ENCODE measurements at regions not wholly inside any gene's neighbourhood (a gene's known extent, or its start where the extent isn't known, plus 50 kb on each side); places are given as distances from the start of the nearest gene placed in this dataset.

DNA sequence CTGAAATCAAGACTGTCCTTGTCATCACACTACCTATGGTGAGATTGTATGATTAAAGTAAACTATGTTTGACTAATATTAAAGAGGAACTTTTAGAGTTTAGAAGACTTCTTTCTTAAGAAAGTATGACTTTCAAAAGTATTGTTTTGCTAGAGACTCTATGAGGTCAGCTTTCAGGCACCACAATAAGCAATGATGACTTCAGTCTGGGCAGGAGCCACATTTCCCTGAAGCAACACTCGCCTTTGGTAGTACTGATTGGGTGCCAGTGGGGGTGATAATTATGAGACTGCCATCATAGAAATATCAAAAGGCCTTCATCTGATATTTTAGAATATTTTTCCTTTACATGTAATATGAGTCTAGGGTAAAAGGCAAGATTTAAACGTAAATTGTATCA, 212.6 kb downstream of the DTHD1 start:
- DNase-seq: no peak

DNA sequence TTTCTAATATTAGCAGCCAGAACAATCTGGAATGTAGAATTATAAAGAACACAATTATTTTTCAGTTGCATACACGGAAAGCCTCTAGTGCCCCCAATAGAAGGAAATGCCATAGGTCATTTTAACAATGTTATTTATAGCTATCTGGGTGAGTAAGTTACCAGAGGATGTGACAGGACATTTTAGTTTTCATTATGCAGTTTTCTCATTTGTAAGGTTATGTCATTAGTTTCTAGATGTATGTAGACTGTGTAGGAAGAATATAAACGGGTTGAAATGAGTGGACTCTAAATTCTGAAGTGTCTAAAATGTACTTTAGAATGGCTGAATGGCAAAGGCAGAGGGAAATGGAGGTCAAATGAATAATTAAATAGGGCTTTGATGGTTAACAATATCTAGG, 213.3 kb downstream of the DTHD1 start:
- no peak for DNase-seq

DNA sequence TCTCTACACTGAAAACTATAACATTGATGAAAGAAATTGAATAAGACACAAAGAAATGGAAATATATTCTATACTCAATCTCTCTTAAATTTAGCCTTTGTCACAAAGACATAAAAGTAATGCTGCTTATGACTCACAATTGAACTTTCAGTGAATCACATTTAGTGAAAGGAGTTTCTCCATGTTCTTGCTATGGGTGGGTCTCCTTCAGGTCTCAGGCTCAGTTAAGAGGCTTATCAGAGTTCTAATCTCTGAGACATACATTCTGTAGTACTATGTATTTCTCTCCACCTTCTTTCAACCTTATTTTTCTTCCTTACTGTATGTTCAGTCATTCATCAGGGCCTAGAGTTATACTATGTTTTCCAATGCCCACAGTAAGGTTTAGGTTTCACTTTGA, 220.9 kb downstream of the DTHD1 start:
- DNase-seq: no peak

DNA sequence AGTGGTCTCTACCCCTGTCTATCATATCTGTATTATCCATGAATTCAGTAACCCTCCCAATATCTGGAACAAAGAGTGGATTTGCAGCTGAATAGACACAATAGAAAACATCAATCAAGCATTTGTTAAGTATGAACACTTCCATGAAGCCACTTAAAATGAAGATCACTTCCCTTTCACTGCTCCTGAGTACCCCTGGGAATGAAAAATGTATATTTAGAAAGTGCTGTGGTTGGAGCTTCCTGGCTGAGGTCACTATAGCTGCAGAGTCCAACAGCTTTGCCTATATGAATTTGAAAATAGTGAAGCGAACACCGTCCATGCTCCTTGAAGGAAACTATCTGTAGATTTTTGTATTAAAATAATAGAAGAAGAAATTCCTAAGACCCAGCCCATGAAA, 227.0 kb downstream of the DTHD1 start:
- no peak for DNase-seq

DNA sequence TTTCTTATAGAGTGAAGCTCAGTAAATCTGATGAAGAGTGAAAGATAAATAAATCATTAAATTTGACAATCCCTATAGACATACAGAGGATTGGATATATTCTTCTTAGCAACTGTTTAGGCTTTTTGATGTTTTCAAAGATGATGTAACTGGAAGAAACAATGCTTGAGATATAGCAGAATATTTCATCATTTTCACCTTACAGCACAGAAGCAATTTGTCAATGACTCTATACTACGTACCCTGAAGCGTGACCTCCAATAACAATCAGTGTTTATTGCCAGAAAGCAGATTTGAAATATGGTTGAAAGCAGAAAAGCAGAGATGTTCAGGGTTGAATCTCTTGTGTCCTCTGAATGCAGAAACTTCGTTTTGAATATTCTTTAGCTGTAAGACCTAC, 228.4 kb downstream of the DTHD1 start:
- DNase-seq: no peak

DNA sequence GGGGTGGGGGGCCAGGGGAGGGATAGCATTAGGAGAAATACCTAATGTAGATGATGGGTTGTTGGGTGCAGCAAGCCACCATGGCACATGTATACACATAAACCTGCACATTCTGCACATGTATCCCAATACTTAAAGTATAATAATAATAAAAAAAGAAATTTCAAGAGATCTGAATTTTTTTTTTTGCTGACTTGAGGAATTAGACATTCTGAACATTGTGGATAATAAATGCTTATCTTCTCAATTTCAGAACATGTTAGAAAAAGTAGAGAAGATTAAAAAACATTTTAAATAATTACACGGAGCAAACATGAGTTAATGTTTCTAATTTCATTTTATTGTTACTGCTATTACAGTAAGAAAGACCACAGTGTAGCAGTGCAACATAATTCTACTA, 230.4 kb downstream of the DTHD1 start:
- no peak for DNase-seq

DNA sequence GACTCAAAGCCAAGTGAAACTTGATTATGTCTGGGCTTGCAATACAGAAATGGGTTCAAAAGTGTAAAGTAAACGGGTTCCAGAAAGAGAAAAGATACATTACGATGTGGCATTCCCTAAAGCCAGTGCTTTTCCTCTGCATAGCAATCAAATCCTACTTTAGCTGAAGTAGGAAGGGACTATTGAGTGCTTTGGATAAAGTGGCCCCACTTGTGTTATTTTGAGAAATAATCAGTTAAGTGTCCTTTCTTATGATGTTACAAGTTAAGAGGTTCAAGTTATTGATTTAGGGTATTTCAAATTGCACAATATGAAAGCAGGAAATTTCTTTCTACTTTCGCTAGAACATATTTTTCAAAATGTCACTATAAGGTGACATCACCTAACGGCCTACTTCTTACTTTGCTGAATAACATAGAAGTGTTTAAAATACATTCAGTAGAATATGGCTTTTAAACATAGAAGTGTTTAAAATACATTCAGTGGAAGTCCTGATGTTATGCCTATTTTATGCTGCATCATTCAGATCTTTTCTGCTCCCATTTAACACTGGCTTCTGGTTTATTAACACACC, 235.2 kb downstream of the DTHD1 start:
- no peak for DNase-seq

DNA sequence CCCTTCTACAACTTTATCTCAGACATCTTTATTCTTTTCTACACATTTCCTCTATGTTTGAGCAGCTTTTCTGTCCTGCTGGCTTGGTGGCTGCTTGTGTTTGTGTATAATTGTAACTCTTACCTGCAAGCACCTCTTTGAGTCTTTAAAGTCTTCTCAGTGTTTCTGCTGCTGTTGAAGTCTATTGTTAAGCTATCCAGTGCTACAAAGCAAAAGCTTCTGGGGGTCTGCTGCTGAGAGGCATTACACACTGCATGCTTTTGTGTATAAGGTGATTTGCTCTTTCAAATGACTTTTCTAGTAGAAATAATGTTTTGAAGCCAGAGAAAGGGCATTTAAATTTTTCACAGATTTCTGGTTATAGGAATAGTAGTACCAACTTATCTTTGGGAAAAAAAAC, 241.8 kb downstream of the DTHD1 start:
- DNase-seq: no peak

DNA sequence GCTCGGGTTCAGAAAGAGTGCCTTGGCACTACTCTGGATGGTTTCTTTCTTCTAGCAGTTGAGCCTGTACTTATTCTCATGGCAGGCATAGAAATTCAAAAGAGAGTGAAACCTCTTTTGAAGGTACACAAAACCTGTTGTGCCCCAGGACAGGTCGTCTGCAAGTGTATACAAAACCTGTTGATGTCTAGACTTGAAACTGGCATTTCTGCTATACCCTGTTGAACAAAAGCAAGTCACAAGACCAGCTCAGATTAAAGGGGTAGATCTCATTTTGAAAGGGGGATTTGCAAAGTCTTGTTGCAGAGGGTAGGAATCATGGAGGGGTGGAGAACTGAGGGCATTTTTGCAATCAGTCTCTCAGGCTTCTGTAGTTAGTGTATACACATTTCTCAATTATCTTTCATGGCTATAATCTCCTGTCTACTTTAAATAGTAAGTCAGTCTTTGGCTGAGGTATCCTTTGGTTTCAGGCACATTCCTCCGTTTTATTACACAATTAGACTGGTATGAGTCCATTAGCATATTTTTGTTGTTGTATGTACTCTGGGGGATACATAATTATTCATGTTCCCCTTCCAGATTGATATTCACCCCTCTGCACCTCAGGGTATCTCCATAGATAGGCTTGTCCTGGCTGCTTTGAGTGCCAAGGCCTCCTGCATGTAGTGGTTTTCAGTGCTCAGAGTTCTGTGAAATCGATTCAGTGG, 251.4 kb downstream of the DTHD1 start:
- DNase-seq: no peak

DNA sequence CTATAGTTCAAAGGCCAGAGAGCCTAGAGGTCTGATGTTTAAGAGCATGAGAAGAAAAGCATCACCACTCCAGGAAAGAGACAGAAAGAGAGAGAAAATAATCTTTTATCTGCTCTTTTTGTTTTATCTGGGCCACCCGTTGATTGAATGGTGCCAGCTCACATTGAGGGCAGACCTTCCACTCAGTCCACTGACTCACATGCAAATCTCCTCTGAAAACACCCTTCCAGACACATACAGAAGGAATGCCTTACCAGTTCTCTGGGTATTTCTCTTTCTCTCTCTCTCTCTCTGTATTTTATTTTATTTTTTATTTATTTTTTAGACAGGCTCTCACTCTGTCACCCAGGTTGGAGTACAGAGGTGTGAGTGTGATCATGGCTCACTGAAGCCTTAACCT, 252.5 kb downstream of the DTHD1 start:
- no peak for DNase-seq

DNA sequence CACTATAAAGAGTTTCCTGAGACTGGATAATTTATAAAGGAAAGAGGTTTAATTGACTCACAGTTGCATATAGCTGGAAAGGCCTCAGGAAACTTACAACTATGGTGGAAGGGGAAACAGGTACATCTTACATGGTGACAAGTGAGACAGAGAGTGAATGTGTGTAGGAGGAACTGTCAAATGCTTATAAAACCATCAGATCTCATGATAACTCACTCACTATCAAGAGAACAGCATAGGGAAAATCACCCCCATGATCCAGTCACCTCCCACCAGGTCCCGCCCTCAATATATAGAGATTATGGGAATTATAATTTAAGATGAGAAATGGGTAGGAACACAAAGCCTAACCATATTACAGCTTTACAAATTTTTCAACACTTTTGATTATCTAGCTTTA, 266.0 kb downstream of the DTHD1 start:
- no peak for DNase-seq

DNA sequence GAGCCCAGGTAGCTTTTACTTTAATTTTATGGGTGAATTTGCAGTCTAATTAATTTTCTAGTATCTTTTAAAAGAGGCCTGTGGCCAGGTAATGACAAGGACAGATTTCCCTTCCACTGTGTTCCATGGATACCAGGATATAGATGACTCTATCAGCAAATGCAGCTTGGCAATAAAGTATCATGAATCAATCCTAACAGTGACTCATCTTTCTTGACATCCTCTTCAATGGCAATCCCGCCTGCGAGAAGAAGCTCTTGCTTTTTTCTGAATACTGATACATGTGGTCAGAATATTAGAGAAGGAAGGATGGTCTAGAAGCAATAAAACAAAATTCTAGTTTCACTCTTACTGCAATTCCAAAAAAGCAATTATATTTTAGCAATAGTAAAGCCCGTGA, 267.8 kb downstream of the DTHD1 start:
- DNase-seq: no peak

DNA sequence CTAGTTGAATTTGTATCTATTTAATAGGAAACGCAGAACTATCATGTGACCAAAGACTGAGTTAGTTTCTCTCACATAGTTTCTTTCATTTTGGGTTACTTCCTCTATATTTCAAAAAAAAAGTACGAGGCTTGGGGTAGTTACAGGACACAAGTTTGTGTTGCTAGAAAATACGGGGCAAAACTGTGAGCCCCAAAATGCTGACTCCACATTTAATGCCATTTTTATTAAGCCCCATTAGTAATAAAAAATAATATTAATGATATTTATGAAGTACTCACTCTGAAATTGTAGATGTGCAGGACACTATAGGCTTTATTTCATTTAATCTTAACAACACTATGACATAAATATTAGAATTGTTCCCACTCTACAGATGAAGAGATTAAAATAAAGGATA, 268.6 kb downstream of the DTHD1 start:
- DNase-seq: no peak

DNA sequence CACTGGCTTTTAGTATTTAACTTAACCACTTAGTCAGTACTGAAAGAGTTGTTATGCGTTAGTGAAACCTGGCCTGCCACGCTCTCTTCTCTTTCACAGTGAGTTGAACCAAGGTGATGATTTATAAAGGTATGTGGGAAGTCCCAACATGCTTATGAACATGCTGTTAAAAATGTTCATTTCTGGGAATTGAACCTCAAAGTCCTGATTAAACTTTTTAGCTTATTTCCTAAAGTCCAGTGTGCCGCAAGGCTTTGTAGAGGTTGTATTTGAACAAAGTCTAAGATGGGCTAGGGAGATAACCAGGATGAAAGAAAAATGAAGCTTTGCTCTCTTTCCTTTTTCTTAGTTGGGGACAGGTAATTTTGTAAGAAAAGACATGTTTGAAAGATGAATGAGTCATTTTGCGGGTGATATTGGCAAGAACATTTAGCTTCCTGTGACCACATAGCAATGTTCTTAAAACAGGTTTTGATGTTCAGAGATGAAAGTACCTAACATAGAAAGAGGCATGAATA, 270.3 kb downstream of the DTHD1 start:
- no peak for DNase-seq

DNA sequence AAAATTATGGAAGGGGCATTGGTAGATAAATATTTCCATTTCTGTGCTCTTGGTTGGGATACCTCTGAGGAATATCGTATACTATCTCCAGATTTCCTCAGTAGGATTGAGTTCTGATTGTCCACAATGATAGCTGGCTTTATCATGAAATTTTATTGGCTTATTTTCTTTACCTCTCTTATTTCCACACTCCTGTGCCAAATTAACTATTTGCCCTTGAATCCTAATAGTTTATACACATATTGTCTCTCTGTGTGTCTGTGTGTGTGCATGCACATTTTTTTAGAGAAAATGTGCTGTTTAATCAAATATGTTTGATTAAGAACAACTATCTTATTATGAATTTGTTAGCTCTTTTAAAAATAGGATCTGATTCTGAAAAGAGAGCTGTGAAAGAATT, 271.6 kb downstream of the DTHD1 start:
- DNase-seq: no peak

DNA sequence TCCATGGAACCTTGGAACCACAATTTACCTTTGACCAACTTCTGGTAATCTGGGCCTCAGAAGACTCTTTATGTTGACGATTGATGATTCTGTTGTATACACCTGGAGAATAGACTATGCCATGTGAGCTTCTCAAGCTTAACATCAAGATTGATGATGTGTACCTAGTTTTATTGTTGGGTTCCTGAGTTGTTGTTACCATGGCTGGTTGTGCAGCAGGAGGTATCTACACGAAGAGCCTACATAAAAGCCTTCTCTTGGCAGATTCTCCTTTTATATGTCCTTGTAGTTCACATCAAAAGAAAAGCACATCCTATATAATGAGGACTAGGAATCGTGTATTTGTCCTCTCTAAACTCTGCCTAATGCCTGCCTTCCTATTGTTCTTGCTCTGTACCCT, 272.0 kb downstream of the DTHD1 start:
- DNase-seq: no peak

DNA sequence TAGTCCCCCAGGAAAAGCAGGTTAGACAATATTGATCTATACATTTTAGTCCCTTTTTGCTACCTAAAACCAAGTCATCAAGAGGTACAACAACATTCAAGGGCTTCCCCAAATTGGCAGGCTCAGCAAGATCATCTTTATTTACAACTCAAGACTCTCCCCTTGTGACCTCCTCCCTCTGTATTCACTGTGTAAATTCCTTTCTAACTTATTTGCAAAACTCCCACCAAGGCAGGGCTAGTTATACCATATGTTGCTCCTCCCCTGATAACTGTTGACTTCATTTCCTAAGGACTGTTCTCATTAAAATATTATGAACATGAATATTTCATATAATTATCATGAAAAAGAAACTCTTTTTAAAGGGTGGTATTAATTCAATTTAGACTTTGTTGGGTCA, 275.6 kb downstream of the DTHD1 start:
- no peak for DNase-seq

DNA sequence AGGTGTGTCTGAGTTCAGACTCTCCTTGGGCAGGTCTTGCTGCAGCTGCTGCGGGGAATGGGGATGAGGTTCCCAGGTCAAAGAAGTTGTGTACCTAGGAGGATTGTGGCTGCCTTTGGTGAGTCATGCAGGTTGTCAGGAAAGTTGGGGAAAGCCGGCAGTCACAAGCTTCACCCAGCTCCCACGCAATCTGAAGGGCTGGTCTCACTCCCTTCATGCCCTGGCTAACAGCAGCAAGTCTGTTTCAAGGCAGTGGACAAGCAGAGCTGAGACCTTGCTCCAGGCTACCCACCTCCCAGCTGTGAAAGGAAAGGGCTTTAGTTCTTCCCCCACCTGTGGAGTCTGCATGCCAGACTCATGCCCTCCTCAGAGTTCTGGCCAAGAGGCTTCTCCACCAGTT, 287.2 kb downstream of the DTHD1 start:
- no peak for DNase-seq

DNA sequence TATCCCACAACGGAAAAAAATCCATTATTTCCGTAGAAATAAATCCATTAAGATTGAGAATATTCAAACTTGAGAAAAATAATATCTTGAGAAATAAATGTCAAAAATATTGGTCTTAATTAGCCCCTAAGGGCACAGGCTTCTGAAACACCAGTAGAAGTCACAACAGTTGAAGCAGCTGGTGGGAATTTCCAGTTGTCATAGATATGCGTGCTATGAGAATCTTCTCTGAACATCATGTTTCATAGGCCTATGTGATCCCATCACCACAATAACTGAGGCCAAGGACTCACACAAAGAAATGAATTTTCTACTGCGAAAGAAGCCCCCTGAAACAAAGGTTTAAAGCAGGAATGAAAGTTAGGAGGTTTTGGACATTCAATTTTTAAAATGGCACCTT, 292.0 kb downstream of the DTHD1 start:
- DNase-seq: no peak

DNA sequence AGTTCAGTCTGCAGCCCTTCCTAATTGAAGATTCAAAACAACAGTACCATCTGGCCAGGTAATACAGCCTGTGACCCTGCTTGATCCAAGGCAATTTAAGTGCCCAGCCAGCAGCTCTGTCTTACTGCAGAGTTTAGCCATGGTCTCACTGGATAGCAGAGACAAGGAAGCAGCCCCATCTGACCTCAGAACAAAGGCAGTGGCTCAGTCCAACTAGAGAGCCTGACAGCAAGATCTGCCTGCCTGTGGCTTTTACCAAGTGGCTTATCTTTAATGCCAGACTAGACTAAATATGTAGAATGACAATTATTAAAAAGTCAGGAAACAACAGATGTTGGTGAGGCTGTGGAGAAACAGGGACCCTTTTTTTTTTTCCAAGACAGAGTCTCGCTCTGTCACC, 293.4 kb downstream of the DTHD1 start:
- peak; percentile 6 for DNase-seq

DNA sequence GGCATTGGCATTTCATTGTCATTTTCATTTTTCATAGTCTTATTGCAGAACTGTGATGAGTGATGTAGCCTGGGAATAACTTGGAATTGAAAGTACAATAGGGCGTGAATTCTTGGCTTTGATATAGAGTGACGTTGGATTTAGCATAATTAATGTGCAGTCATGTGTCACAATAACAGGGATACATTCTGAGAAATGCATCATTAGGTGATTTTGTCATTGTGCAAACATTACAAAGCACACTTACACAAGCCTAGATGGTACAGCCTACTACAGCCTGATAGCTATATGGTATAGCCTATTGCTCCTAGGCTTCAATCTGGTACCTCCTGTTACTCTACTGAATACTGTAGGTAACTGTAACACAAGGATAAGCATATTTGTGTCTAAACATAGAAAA, 300.8 kb downstream of the DTHD1 start:
- DNase-seq: no peak

DNA sequence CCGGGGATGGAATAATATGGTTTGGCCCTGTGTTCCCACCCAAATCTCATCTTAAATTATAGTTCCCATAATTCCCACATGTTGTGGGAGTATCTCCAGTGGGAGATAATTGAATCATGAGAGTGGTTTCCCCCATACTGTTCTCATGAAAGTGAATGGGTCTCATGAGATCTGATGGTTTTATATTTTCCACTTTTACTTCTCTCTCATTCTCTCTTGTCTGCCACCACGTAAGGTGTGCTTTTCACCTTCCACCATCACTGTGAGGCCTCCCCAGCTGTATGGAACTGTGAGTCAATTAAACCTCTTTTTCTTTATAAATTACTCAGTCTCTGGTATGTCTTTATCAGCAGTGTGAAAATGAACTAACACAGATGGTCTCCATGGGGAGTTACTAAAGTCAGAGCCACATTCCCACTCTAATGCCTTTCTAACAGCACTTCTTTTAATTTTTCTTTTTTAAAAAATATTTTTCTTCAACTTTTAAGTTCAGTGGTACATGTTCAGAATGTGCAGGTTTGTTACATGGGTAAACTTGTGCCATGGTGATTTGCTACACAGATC, 306.6 kb downstream of the DTHD1 start:
- DNase-seq: no peak

DNA sequence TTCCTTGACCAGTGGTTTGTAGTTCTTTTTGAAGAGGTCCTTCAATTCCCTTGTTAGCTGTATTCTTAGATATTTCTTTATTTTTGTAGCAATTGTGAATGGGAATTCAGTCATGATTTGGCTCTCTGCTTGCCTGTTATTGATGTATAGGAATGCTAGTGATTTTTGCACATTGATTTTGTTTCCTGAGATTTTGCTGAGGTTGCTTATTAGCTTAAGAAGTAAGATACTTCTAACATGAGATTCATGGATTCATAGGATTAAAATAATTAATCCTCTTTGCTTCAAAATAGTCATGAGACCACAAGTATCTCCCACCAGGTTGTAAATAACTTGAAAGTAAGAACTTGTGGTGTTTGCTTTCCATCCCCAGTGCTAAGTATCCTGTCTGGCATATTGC, 308.9 kb downstream of the DTHD1 start:
- no peak for DNase-seq

DNA sequence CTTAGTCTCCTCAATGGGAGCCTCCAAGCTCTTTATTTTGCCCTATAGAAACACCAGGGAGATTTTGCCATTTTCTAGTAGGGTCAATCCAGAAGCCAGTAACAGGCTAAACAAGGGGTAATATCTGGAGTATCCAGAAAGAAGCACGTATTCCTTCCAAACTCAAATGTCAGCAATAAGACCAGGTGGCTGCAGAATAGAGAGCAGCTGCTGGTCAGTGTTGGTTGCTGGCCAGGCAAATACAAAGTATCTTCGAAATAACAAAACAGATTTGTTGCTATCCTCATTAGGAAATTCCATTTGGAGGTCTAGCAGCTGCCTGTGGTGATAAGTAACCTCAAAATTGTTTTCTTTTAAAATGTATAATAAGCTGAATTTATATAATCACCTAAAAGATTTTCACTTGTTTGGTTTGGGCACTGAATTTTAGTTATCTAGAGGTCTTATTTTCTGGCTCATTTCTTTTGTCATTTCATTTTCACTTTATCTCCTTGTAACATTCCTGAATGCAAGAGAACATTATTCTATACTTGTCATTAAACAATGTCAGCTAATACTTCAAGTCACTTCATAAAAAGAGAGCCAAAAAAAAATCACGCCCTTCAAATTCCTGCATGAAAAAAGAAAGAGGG, 320.6 kb downstream of the DTHD1 start:
- DNase-seq: no peak

All from hematopoietic multipotent progenitor cell treated with erythropoietin and hydrocortisone succinate and interleukin-3 and kit ligand, for 8 days (in vitro differentiated cells).